ENCODE measurements at regions not wholly inside any gene's neighbourhood (a gene's known extent, or its start where the extent isn't known, plus 50 kb on each side); places are given as distances from the start of the nearest gene placed in this dataset.

DNA sequence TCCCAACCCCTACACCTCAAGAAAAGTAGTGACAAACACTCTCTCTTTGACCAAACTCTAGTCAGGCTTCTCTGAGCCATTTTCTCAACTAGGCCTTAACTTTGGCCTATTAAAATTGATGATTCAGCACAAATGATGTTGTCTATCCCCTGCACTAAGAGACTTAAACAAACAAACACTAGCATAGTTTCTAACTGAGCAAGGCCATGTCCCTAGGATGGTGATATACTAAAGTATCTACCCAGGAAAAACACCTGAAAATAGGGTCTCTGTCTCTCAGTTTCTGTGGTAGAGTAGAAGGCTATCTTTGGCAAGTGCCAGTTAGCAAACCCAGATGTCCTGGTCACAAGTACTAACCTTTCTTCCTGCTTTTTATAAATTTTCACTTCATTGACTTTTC is 219.7 kb upstream of the ANO3 start:
- Histone ChIP-seq H3K36me3 (no peaks in the 10 kb centered on the region), H3K9me3 (no peaks in the 10 kb centered on the region), H3K4me1 (no peaks in the 10 kb centered on the region), H3K27ac (no peak overlapping the region), H3K4me3 (no peak overlapping the region), H3K27me3 (no peaks in the 10 kb centered on the region)
- TF ChIP-seq, protein P1, sequence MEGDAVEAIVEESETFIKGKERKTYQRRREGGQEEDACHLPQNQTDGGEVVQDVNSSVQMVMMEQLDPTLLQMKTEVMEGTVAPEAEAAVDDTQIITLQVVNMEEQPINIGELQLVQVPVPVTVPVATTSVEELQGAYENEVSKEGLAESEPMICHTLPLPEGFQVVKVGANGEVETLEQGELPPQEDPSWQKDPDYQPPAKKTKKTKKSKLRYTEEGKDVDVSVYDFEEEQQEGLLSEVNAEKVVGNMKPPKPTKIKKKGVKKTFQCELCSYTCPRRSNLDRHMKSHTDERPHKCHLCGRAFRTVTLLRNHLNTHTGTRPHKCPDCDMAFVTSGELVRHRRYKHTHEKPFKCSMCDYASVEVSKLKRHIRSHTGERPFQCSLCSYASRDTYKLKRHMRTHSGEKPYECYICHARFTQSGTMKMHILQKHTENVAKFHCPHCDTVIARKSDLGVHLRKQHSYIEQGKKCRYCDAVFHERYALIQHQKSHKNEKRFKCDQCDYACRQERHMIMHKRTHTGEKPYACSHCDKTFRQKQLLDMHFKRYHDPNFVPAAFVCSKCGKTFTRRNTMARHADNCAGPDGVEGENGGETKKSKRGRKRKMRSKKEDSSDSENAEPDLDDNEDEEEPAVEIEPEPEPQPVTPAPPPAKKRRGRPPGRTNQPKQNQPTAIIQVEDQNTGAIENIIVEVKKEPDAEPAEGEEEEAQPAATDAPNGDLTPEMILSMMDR (IDR thresholded peaks at IDR 0.05): no peak
- no peak for DNase-seq
- intact Hi-C loops (cut with DNase I; ENCODE audit: low total_unique reads): no loop called here

DNA sequence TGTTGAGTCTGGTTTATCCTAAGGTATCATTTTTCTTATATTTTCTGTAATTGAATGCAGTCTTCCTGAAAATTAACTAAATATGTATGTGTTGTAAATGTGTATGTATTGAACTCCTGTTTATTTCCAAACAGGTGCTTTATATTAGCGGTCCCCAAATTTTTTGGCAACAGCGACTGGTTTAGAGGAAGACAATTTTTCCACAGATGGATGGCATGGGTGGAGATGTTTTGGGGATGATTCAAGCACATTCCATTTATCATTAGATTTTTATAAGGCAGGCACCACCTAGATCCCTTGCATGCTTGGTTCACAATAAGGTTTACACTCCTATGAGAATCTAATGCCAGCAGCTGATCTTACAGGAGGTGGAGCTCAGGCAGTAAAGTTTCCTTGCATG is 210.5 kb upstream of the ANO3 start:
- no peak overlapping the region for H3K4me3 ChIP-seq
- TF ChIP-seq, protein P1 (IDR thresholded peaks at IDR 0.05): no peak
- no peaks in the 10 kb centered on the region for H3K4me1 ChIP-seq
- H3K27me3 ChIP-seq: no peaks in the 10 kb centered on the region
- no peak overlapping the region for H3K27ac ChIP-seq
- intact Hi-C loops (cut with DNase I; ENCODE audit: low total_unique reads): no loop called here
- no peaks in the 10 kb centered on the region for H3K9me3 ChIP-seq
- no peak for DNase-seq
- H3K36me3 ChIP-seq: no peaks in the 10 kb centered on the region

DNA sequence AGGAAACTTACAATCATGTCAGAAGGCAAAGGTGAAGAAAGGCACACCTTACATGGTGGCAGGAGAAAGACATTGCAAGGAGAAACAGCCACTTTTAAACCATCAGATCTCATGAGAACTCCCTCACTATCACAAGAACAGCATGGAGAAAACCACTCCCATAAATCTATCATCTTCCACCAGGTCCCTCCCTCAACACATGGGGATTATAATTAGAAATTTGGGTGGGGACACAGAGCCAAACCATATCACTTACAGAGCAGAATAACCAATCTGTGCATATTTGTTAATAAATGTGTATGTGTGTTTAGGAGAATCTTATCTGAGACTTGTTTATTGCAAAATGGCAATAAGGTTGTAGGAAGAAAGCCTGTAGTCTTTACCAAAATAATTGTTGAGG is 205.2 kb upstream of the ANO3 start:
- Histone ChIP-seq H3K27ac (no peak overlapping the region), H3K4me3 (no peak overlapping the region), H3K27me3 (no peaks in the 10 kb centered on the region), H3K4me1 (no peaks in the 10 kb centered on the region), H3K36me3 (no peaks in the 10 kb centered on the region), H3K9me3 (no peaks in the 10 kb centered on the region)
- TF ChIP-seq, protein P1 (IDR thresholded peaks at IDR 0.05): no peak
- intact Hi-C loops (cut with DNase I; ENCODE audit: low total_unique reads): no loop called here
- DNase-seq: no peak

DNA sequence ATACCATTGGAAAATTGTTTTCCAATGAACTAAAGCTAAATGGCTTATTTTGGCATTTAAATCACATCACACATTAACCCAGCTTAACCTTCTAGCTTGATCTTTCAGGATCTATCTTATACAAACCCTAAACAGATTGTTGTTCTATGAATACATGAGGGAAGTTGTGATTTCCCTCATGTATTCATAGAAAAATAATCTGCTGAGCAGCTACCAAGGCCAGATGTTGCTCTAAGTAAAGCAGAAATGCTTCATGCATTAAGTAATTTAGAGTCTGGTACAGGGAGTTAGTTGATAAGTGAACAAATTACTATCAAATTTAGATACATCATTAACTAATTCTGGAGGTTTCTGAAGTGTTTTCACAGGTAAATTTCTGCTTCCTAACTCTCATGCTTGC is 204.6 kb upstream of the ANO3 start:
- Histone ChIP-seq H3K27ac (no peak overlapping the region), H3K4me1 (no peaks in the 10 kb centered on the region), H3K4me3 (no peak overlapping the region), H3K36me3 (no peaks in the 10 kb centered on the region), H3K27me3 (no peaks in the 10 kb centered on the region), H3K9me3 (no peaks in the 10 kb centered on the region)
- TF ChIP-seq, protein P1 (IDR thresholded peaks at IDR 0.05): no peak
- intact Hi-C loops (cut with DNase I; ENCODE audit: low total_unique reads): no loop called here
- DNase-seq: no peak

DNA sequence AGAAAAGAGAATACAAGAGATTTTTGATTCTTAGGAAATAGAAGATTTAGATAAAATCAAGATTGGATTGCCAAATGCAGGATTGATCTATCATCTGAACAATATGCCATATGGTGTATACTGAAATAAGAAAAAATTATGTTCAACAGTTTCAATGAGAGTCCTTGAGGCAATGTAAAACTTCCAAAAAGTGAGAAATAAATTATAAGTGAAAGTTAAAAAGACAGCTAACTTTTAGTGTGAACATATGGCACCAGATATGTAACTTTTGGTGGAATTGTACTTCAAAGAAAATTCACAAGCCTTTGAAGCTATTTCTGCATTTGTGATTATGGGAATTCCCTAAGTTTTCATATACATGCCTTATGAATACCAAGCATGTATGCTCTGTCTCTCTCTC is 200.5 kb upstream of the ANO3 start:
- Histone ChIP-seq H3K4me3 (no peak overlapping the region), H3K27me3 (no peaks in the 10 kb centered on the region), H3K9me3 (no peaks in the 10 kb centered on the region), H3K36me3 (no peaks in the 10 kb centered on the region), H3K4me1 (no peaks in the 10 kb centered on the region), H3K27ac (no peak overlapping the region)
- intact Hi-C loops (cut with DNase I; ENCODE audit: low total_unique reads): no loop called here
- TF ChIP-seq, protein P1 (IDR thresholded peaks at IDR 0.05): no peak
- no peak for DNase-seq

DNA sequence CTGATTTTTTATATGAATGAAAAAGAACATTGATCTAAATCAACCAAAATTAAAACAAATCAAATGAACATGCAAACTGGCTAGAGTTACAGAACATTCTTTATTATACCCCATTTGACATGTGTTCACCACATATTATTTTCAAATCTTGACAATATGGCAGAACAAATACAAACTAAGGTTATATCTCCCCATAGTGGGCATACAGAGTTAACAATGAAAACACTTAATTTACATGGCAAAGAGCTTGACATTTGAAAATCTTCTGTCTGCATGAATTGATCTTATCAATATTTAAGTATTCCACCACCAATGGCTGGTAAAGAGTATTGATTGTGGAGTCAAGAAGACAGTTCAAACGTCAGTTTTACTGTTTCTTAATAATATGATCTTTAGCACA is 197.9 kb upstream of the ANO3 start:
- Histone ChIP-seq H3K4me3 (no peak overlapping the region), H3K4me1 (no peaks in the 10 kb centered on the region), H3K36me3 (no peaks in the 10 kb centered on the region), H3K27me3 (no peaks in the 10 kb centered on the region), H3K9me3 (no peaks in the 10 kb centered on the region), H3K27ac (no peak overlapping the region)
- TF ChIP-seq, protein P1 (IDR thresholded peaks at IDR 0.05): no peak
- no peak for DNase-seq
- intact Hi-C loops (cut with DNase I; ENCODE audit: low total_unique reads): no loop called here
